Stimulated activated CD4-positive, alpha-beta T cell treated with anti-CD3 and anti-CD28 coated beads, Interleukin-15, amount 100 ng/mL, for 1 hour (primary cell): ENCODE measurements at regions not wholly inside any gene's neighbourhood (a gene's known extent, or its start where the extent isn't known, plus 50 kb on each side); places are given as distances from the start of the nearest gene placed in this dataset.

ENCODE experiments used
- DNase-seq, 2 donors: peaks; one replicate each; pipeline ENCODE4 v3.0.0-alpha.2; 2020; ENCODE audit warnings: low read depth in 1 of 2, low spot score in 1 of 2

DNA sequence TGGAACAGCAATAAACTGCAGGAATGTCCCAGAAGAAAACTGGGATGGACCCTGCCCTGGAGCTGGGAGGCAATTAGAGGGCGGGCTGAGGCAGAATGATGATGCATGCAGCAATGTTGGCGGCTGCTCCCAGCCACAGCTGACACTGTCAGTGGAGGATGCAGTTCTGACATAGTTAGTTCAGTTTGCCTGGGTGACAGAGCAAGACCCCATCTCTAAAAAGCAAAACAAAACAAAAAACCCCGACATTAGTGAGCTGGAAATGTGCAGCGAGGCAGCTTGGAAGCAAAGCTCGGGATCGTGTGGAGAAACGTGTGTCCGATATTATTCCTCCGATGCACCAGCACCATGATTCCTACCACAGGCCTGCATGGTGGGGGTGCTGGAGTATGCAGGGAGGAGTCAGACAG is 110.1 kb upstream of the UQCRFS1 start:
- DNase-seq: no peak

- DNase-seq: no peak
These were observed 110.7 kb upstream of the UQCRFS1 start for GRCh38 chr19:29323440-29324290.

DNA sequence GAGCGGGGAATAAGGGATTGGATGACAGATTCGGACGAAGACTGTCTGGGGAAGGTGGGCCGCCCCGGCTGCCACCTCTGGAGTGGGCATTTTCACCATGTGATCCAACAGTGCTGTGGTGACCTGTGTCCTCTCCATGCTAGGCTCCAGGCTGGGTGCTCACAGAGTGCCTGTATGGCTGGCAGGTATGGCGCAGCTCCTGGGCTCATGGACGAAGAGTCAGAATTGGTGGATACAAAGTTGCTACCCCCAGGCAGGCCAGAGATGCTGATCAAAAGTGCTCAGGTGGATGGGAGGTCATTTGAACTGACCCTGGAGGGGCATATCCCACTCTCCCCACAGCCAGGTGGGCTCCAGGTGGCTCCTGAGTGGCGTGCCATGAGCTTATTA is 111.3 kb upstream of the UQCRFS1 start:
- DNase-seq: no peak

DNA sequence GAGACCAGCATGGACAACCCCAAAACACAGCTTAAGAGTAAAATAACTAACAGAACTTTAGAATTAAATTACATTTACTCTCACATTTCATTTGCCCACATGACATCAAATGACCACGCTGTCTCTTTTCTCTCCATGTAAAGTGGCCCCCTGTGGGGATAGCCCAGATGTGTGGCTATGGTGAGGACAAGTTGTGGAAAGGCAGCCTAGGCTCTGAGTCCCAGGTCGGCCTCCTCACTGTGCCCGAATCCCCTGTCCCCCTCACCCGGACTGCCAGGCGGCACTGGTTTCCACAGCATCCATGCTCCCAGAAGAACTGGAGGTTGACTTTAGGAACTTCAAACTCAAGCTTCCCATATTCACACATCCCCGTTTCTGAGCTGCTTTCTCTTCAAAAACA is 111.8 kb upstream of the UQCRFS1 start:
- no peak for DNase-seq

- DNase-seq: no peak
These were observed 112.5 kb upstream of the UQCRFS1 start for GRCh38 chr19:29325241-29325975.

DNA sequence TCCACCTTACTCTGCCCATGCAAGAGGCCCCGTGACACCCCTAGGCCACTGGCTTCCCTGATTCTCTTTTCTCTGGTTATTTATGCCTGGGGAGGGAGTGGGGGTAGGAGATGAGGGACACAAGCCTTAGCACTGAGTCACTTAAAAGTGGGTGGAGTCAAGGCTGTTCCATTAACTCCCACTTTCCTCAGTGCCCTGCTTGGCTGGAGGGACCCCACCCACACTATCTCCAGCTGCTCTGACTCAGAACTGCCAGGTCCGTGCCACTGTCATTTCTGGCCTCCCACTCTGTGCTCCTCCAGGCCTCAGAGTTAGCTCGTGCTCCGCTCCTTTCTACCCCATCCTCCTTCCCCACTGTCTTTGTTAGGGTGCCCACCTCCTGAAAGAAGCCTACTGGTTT is 113.4 kb upstream of the UQCRFS1 start:
- DNase-seq: no peak

GRCh38 chr19:29326849-29327840 is 114.2 kb upstream of the UQCRFS1 start:
- DNase-seq: no peak

- DNase-seq: no peak
These were observed 115.6 kb upstream of the UQCRFS1 start for GRCh38 chr19:29328586-29328985.

DNA sequence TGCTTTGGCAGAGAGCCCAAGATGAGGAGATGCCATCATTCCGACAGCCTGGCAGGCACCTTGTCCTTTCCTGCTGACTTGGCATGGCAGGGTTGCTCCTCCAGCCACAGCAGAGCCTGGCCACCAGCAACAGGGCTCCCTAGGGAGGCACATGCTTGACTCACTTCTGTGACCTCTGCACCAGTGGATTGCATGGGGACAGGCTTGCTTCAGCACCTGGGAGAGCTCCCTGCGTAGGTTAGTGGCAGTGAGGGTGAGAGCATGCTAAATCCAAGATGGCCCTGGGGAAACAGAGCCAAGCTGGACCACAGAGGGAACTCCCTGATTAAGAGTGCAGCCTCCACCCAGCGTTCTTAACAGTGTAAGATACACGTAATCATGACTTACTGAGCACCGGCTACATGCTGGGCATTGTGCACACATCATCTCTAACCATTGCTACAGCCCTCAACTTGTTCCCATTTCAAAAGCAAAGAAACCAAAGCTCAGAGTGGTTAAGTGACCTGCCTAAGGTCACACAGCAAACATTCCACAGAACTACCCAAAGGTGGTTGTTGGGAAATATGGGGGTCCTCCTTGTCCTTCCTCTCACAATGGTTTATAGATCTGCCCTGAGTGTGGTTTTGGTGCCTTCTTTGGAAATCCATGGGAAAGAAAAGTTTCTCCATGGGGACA is 116.6 kb upstream of the UQCRFS1 start:
- DNase-seq: no peak

GRCh38 chr19:29336425-29336824 is 123.5 kb upstream of the UQCRFS1 start:
- DNase-seq: no peak

- DNase-seq: no peak
These were observed 124.1 kb upstream of the UQCRFS1 start for GRCh38 chr19:29337029-29337428.

- DNase-seq: no peak
These were observed 125.5 kb upstream of the UQCRFS1 start for GRCh38 chr19:29338480-29338879.

DNA sequence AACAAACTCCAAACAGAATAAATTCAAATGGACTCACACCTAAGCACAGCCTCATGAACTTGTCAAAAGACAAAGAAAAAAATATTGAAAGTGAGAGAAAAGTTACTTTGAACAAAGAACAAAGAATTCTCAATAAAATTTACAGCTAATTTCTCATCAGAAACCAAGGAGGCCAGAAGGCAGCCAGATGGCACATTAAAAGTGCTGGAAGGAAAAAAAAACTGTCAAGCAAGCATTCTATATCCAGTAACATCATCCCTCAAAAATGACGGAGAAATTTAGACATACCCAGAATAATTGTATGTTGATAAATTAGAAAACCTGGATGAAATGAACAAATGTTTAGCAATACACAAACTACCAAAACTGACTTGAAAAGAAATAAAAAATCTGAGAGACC is 129.8 kb upstream of the UQCRFS1 start:
- no peak for DNase-seq

GRCh38 chr19:29364224-29364726 is 151.3 kb upstream of the UQCRFS1 start:
- DNase-seq: no peak

DNA sequence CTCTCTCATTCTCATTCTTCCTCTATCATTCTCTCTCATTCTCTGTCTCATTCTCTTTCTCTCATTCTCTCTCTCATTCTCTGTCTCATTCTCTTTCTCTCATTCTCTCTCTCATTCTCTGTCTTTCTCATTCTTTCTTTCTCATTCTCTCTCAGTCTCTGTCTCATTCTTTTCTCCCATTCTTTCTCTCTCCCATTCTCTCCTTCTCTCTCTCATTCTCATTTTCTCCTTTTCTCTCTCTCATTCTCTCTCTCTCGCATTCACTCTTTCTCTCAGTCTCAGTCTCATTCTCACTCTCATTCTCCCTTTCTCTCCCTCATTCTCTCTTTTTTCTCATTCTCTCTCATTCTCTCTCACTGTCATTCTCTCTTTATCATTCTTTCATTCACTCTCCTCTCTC is 152.0 kb upstream of the UQCRFS1 start:
- DNase-seq: no peak

- no peak for DNase-seq
These were observed 153.0 kb upstream of the UQCRFS1 start for GRCh38 chr19:29365836-29366417.

DNA sequence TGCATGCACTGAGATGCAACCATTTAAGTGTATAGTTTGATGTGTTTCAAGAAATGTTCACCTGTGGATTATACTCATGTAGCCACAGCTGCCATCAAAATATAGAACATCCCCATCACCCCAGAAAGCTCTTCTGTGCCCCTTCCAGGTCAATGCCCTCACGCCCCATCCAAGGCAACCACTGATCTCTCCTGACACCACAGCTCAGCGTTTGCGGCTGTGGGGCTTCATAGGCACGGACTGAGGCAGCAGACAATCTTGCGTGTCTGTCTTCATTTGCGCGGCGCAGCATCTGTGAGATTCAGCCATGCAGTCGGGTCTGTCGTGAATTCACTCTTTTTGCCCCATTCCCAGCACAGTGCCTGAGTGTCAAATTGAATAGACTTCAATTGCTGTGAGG is 153.8 kb upstream of the UQCRFS1 start:
- DNase-seq: no peak

GRCh38 chr19:29367791-29368222 is 154.9 kb upstream of the UQCRFS1 start:
- DNase-seq: no peak

GRCh38 chr19:29370276-29370675 is 155.5 kb upstream of the VSTM2B start:
- DNase-seq: no peak
